ENCODE measurements at regions not wholly inside any gene's neighbourhood (a gene's known extent, or its start where the extent isn't known, plus 50 kb on each side); places are given as distances from the start of the nearest gene placed in this dataset.

DNA sequence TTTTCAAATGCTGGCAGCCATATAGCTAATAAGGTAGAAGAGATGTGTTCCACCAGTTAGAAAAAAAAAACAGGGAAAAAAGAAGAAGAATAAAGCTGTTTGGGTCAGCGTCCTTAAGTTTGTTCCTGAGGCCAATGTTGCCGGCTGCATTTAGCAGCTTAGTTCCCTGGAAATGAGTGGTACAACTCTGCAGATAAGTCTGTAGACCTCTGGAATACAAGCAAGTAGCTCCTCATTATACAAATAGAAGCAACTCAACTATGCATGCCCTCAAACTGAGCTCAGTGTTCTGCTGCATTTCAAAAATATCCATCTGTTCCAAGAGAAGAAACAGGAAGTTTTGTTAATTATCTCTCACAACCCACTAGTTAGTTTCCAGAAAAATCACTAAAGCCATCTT, 181.2 kb upstream of the PKN2 start:
- H3K27me3 Mint-ChIP-seq (ENCODE audit: low read depth, unreplicated experiment): no peaks in the 10 kb centered on the region
- H3K4me1 Mint-ChIP-seq (ENCODE audit: low read depth, unreplicated experiment): no peaks in the 10 kb centered on the region
- no peaks in the 10 kb centered on the region for H3K79me2 ChIP-seq (ENCODE audit: insufficient read depth, low read length)
- no peak overlapping the region for H3K4me2 ChIP-seq (ENCODE audit: low read length)
- no peak overlapping the region for H3K9ac ChIP-seq (ENCODE audit: low read length)
- no peaks in the 10 kb centered on the region for H3K9me3 Mint-ChIP-seq (ENCODE audit: unreplicated experiment)
- no peak overlapping the region for H3K27ac Mint-ChIP-seq (ENCODE audit: unreplicated experiment)
- H3K4me3 Mint-ChIP-seq (ENCODE audit: unreplicated experiment): no peak overlapping the region
- DNase-seq (ENCODE audit: low read depth) (no peak), FAIRE-seq (no peak)
- no peaks in the 10 kb centered on the region for H3K9me3 ChIP-seq (ENCODE audit: insufficient read depth, low read depth, low read length)
- H4K20me1 ChIP-seq (ENCODE audit: insufficient read depth, low read length): no peaks in the 10 kb centered on the region
- no peak for TF ChIP-seq CTCF (IDR thresholded peaks at IDR 0.05; ENCODE audit: insufficient read depth, low read depth, low read length)
- H3K4me3 ChIP-seq (ENCODE audit: insufficient read depth, low read depth, low read length): no peak overlapping the region
- H3K27ac ChIP-seq (ENCODE audit: low read depth, low read length): no peak overlapping the region
- H3K36me3 Mint-ChIP-seq (ENCODE audit: low read depth, unreplicated experiment): no peaks in the 10 kb centered on the region
- H3K27me3 ChIP-seq (ENCODE audit: insufficient read depth, low read length): no peaks in the 10 kb centered on the region
- H2AFZ ChIP-seq (ENCODE audit: low read depth, low read length): no peak overlapping the region
- no peaks in the 10 kb centered on the region for H3K36me3 ChIP-seq (ENCODE audit: insufficient read depth, low read length)
- H3K4me1 ChIP-seq (ENCODE audit: insufficient read depth, low read length): no peaks in the 10 kb centered on the region

DNA sequence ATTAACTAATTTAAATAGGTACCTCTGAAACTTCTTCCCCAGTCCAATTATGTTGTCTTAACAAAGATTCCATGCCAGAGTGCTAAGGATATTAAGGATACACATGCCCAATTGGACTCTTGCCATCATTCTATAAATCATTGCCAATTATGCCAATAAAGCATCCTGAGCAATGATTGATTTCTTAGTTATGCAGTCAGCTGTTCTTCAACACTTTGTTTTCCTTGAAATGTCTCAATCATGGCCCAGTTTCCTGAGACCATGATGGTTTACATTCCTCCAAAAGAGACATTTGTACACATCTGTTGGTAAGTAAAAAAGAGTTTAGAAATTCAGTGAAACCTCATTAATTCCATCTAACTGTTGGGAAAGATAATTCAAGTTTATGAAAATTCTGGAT, 180.4 kb upstream of the PKN2 start:
- no peaks in the 10 kb centered on the region for H3K36me3 Mint-ChIP-seq (ENCODE audit: low read depth, unreplicated experiment)
- Histone ChIP-seq H3K9me3 (ENCODE audit: insufficient read depth, low read depth, low read length) (no peaks in the 10 kb centered on the region), H3K27me3 (ENCODE audit: insufficient read depth, low read length) (no peaks in the 10 kb centered on the region), H3K4me1 (ENCODE audit: insufficient read depth, low read length) (no peaks in the 10 kb centered on the region), H3K4me2 (ENCODE audit: low read length) (no peak overlapping the region), H2AFZ (ENCODE audit: low read depth, low read length) (no peak overlapping the region), H3K79me2 (ENCODE audit: insufficient read depth, low read length) (no peaks in the 10 kb centered on the region), H3K9ac (ENCODE audit: low read length) (no peak overlapping the region), H4K20me1 (ENCODE audit: insufficient read depth, low read length) (no peaks in the 10 kb centered on the region), H3K4me3 (ENCODE audit: insufficient read depth, low read depth, low read length) (no peak overlapping the region), H3K36me3 (ENCODE audit: insufficient read depth, low read length) (no peaks in the 10 kb centered on the region), H3K27ac (ENCODE audit: low read depth, low read length) (no peak overlapping the region)
- FAIRE-seq: no peak
- no peaks in the 10 kb centered on the region for H3K4me1 Mint-ChIP-seq (ENCODE audit: low read depth, unreplicated experiment)
- H3K9me3 Mint-ChIP-seq (ENCODE audit: unreplicated experiment): no peaks in the 10 kb centered on the region
- TF ChIP-seq EZH2 (IDR thresholded peaks at IDR 0.05; ENCODE audit: insufficient read depth, low read length) (no peak), CTCF (IDR thresholded peaks at IDR 0.05; ENCODE audit: insufficient read depth, low read depth, low read length) (no peak)
- no peak overlapping the region for H3K27ac Mint-ChIP-seq (ENCODE audit: unreplicated experiment)
- no peak for DNase-seq (ENCODE audit: low read depth)
- no peak overlapping the region for H3K4me3 Mint-ChIP-seq (ENCODE audit: unreplicated experiment)
- no peaks in the 10 kb centered on the region for H3K27me3 Mint-ChIP-seq (ENCODE audit: low read depth, unreplicated experiment)

- H3K4me2 ChIP-seq (ENCODE audit: low read length): no peak overlapping the region
- H3K4me3 Mint-ChIP-seq (ENCODE audit: unreplicated experiment): no peak overlapping the region
- no peak overlapping the region for H3K9ac ChIP-seq (ENCODE audit: low read length)
- no peak overlapping the region for H3K27ac Mint-ChIP-seq (ENCODE audit: unreplicated experiment)
- no peak overlapping the region for H3K27ac ChIP-seq (ENCODE audit: low read depth, low read length)
- FAIRE-seq (no peak), DNase-seq (ENCODE audit: low read depth) (no peak)
- no peaks in the 10 kb centered on the region for H3K36me3 Mint-ChIP-seq (ENCODE audit: low read depth, unreplicated experiment)
- H3K27me3 Mint-ChIP-seq (ENCODE audit: low read depth, unreplicated experiment): no peaks in the 10 kb centered on the region
- no peaks in the 10 kb centered on the region for H3K27me3 ChIP-seq (ENCODE audit: insufficient read depth, low read length)
- H3K4me3 ChIP-seq (ENCODE audit: insufficient read depth, low read depth, low read length): no peak overlapping the region
- H3K4me1 ChIP-seq (ENCODE audit: insufficient read depth, low read length): no peaks in the 10 kb centered on the region
- no peaks in the 10 kb centered on the region for H3K79me2 ChIP-seq (ENCODE audit: insufficient read depth, low read length)
- no peaks in the 10 kb centered on the region for H3K36me3 ChIP-seq (ENCODE audit: insufficient read depth, low read length)
- no peaks in the 10 kb centered on the region for H3K9me3 Mint-ChIP-seq (ENCODE audit: unreplicated experiment)
- TF ChIP-seq EZH2 (IDR thresholded peaks at IDR 0.05; ENCODE audit: insufficient read depth, low read length): no peak
- no peak for TF ChIP-seq CTCF (IDR thresholded peaks at IDR 0.05; ENCODE audit: insufficient read depth, low read depth, low read length)
- no peak overlapping the region for H2AFZ ChIP-seq (ENCODE audit: low read depth, low read length)
- no peaks in the 10 kb centered on the region for H4K20me1 ChIP-seq (ENCODE audit: insufficient read depth, low read length)
- H3K9me3 ChIP-seq (ENCODE audit: insufficient read depth, low read depth, low read length): no peaks in the 10 kb centered on the region
- no peaks in the 10 kb centered on the region for H3K4me1 Mint-ChIP-seq (ENCODE audit: low read depth, unreplicated experiment)
Observed at GRCh38 chr1:88504601-88505000, 179.5 kb upstream of the PKN2 start.
